SK-N-SH treated with all-trans-retinoic acid at 6 μM for 48 hours (cell line): ENCODE measurements at regions not wholly inside any gene's neighbourhood (a gene's known extent, or its start where the extent isn't known, plus 50 kb on each side); places are given as distances from the start of the nearest gene placed in this dataset.

ENCODE experiments used
- ATAC-seq: fragments of 200-7000 bp; cut with Tn5 transposase; 3 replicates; pipeline ENCODE4 v1.9.1; 2020; ENCODE audit warnings: mild to moderate bottlenecking, moderate library complexity
- ARNTL ChIP-seq: fragments of 450-650 bp; formaldehyde crosslinking; IDR thresholded peaks from 2 replicates; pipeline ENCODE4 v1.5.0; 2020; ENCODE audit warnings: low read depth, mild to moderate bottlenecking, moderate library complexity, borderline replicate concordance
- BACH2 ChIP-seq: fragments of 250-450 bp; sonication (Bioruptor Pico); IDR thresholded peaks from 2 replicates; pipeline ENCODE4 v1.9.0; 2021; ENCODE audit warnings: mild to moderate bottlenecking, borderline replicate concordance
- CSDC2 ChIP-seq: fragments of 250-450 bp; sonication (Bioruptor Pico); IDR thresholded peaks from 2 replicates; pipeline ENCODE4 v1.5.0; 2020; ENCODE audit warnings: mild to moderate bottlenecking, moderate library complexity
- ESRRG ChIP-seq: fragments of 250-450 bp; sonication (Bioruptor Pico); IDR thresholded peaks from 2 replicates; pipeline ENCODE4 v1.6.1; 2021; ENCODE audit warnings: mild to moderate bottlenecking
- GLIS3 ChIP-seq: fragments of 250-450 bp; sonication (Bioruptor Pico); IDR thresholded peaks from 2 replicates; pipeline ENCODE4 v1.5.0; 2020; ENCODE audit warnings: mild to moderate bottlenecking, moderate library complexity
- ISL1 ChIP-seq: fragments of 250-450 bp; sonication (Bioruptor Pico); IDR thresholded peaks from 2 replicates; pipeline ENCODE4 v2.1.2; 2022; ENCODE audit warnings: mild to moderate bottlenecking, moderate library complexity
- OSR1 ChIP-seq: fragments of 250-450 bp; sonication (Bioruptor Pico); IDR thresholded peaks from 2 replicates; pipeline ENCODE4 v1.8.0; 2022; ENCODE audit warnings: moderate library complexity, mild to moderate bottlenecking, inconsistent platforms
- PPARA ChIP-seq: fragments of 250-450 bp; sonication (Bioruptor Pico); IDR thresholded peaks from 2 replicates; pipeline ENCODE4 v1.5.0; 2020; ENCODE audit warnings: mild to moderate bottlenecking, borderline replicate concordance
- RARB ChIP-seq: fragments of 250-450 bp; sonication (Bioruptor Pico); IDR thresholded peaks from 2 replicates; pipeline ENCODE4 v1.8.0; 2021; ENCODE audit warnings: mild to moderate bottlenecking, moderate library complexity
- SNAI2 ChIP-seq: fragments of 250-450 bp; sonication (Bioruptor Pico); IDR thresholded peaks from 2 replicates; pipeline ENCODE4 v1.5.0; 2020; ENCODE audit warnings: mild to moderate bottlenecking, moderate library complexity
- TCF4 ChIP-seq: fragments of 250-450 bp; sonication (Bioruptor Pico); IDR thresholded peaks from 2 replicates; pipeline ENCODE4 v1.8.0; 2021; ENCODE audit warnings: mild to moderate bottlenecking, moderate library complexity, borderline replicate concordance
- TOX ChIP-seq: fragments of 250-450 bp; sonication (Bioruptor Pico); IDR thresholded peaks from 2 replicates; pipeline ENCODE4 v1.8.0; 2021; ENCODE audit warnings: mild to moderate bottlenecking, moderate library complexity, borderline replicate concordance
- ZC3H10 ChIP-seq: fragments of 250-450 bp; sonication (Bioruptor Pico); IDR thresholded peaks from 2 replicates; pipeline ENCODE4 v1.5.1; 2021; ENCODE audit warnings: mild to moderate bottlenecking, moderate library complexity
- ZFP30 ChIP-seq: fragments of 450-650 bp; formaldehyde crosslinking; IDR thresholded peaks from 2 replicates; pipeline ENCODE4 v1.5.0; 2022; ENCODE audit warnings: mild to moderate bottlenecking, moderate library complexity
- ZNF565 ChIP-seq: fragments of 450-650 bp; formaldehyde crosslinking; conservative IDR thresholded peaks from 2 replicates; pipeline ENCODE4 v1.5.0; 2020; ENCODE audit warnings: low read depth, mild to moderate bottlenecking, moderate library complexity
- ZNF70 ChIP-seq: fragments of 450-650 bp; formaldehyde crosslinking; IDR thresholded peaks from 2 replicates; pipeline ENCODE4 v1.5.0; 2020; ENCODE audit warnings: mild to moderate bottlenecking, moderate library complexity
- ZNF8 ChIP-seq: fragments of 450-650 bp; formaldehyde crosslinking; IDR thresholded peaks from 2 replicates; pipeline ENCODE4 v1.5.0; 2020; ENCODE audit warnings: mild to moderate bottlenecking, moderate library complexity
- TF ChIP-seq, protein P1 (sequence below): fragments of 250-450 bp; sonication (Bioruptor Pico); IDR thresholded peaks from 2 replicates; pipeline ENCODE4 v1.5.1; 2021; ENCODE audit warnings: mild to moderate bottlenecking, moderate library complexity
- TF ChIP-seq, protein P2 (sequence below): fragments of 250-450 bp; sonication (Bioruptor Pico); IDR thresholded peaks from 2 replicates; pipeline ENCODE4 v1.5.0; 2020; ENCODE audit warnings: mild to moderate bottlenecking, moderate library complexity
- TF ChIP-seq, protein P3 (sequence below): fragments of 250-450 bp; sonication (Bioruptor Pico); IDR thresholded peaks from 2 replicates; pipeline ENCODE4 v1.8.0; 2021; ENCODE audit warnings: low read depth, mild to moderate bottlenecking, moderate library complexity, borderline replicate concordance
- TF ChIP-seq, protein P4 (sequence below): fragments of 250-450 bp; sonication (Bioruptor Pico); IDR thresholded peaks from 2 replicates; pipeline ENCODE4 v1.5.1; 2020; ENCODE audit warnings: low read depth, mild to moderate bottlenecking, moderate library complexity
- TF ChIP-seq, protein P5 (sequence below): fragments of 250-450 bp; sonication (Bioruptor Pico); IDR thresholded peaks from 2 replicates; pipeline ENCODE4 v1.8.0; 2020; ENCODE audit warnings: mild to moderate bottlenecking, moderate library complexity, borderline replicate concordance

DNA sequence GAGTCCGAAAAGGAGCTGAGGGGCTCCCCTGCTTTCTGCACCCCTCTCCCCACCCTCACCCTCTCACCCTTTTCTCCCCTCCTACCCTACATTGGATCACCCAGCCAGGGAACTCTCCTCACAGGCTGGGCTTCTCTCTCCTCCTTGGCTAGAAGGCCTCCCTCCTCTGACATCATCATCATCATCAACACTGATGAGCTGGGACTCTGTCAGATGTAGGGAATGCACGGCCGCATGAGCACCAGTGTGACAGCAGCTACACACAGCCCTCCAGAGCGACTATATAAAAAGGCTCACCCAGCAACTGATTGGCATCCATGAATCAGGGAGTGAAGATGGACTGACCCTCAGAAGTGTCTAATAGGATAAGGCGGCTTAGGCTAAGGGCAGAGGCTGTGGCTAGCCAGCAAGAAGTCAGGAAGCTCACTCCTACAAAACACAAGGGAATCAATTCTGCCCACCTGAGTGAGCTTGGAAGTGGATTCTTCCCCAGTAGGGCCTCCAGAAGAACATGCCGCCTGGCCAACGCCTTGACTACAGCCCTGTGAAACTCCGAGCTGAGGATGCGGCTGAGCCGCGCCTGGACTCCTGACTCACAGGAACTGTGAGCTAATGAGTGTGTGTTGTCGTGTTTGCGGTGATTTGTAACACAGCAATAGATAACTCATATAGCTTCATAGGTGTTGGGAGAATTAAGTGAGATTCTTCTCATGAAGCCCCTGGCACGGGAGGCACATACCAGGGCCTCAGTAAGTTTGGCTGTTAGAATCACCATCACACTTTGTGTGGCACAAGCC is 147.6 kb downstream of the FAM43A start:
- no peak for ATAC-seq
- TF ChIP-seq ESRRG (CRISPR knock-in tag) (no peak), ZNF70 (CRISPR knock-in tag) (no peak), GLIS3 (CRISPR knock-in tag) (no peak), RARB (CRISPR knock-in tag) (no peak), TOX (CRISPR knock-in tag) (no peak), PPARA (CRISPR knock-in tag) (no peak), ARNTL (CRISPR knock-in tag) (no peak), CSDC2 (CRISPR knock-in tag) (no peak), BACH2 (CRISPR knock-in tag) (no peak)
- TF ChIP-seq, protein P1, sequence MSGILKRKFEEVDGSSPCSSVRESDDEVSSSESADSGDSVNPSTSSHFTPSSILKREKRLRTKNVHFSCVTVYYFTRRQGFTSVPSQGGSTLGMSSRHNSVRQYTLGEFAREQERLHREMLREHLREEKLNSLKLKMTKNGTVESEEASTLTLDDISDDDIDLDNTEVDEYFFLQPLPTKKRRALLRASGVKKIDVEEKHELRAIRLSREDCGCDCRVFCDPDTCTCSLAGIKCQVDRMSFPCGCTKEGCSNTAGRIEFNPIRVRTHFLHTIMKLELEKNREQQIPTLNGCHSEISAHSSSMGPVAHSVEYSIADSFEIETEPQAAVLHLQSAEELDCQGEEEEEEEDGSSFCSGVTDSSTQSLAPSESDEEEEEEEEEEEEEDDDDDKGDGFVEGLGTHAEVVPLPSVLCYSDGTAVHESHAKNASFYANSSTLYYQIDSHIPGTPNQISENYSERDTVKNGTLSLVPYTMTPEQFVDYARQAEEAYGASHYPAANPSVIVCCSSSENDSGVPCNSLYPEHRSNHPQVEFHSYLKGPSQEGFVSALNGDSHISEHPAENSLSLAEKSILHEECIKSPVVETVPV, result no peak
- TF ChIP-seq, protein P2, sequence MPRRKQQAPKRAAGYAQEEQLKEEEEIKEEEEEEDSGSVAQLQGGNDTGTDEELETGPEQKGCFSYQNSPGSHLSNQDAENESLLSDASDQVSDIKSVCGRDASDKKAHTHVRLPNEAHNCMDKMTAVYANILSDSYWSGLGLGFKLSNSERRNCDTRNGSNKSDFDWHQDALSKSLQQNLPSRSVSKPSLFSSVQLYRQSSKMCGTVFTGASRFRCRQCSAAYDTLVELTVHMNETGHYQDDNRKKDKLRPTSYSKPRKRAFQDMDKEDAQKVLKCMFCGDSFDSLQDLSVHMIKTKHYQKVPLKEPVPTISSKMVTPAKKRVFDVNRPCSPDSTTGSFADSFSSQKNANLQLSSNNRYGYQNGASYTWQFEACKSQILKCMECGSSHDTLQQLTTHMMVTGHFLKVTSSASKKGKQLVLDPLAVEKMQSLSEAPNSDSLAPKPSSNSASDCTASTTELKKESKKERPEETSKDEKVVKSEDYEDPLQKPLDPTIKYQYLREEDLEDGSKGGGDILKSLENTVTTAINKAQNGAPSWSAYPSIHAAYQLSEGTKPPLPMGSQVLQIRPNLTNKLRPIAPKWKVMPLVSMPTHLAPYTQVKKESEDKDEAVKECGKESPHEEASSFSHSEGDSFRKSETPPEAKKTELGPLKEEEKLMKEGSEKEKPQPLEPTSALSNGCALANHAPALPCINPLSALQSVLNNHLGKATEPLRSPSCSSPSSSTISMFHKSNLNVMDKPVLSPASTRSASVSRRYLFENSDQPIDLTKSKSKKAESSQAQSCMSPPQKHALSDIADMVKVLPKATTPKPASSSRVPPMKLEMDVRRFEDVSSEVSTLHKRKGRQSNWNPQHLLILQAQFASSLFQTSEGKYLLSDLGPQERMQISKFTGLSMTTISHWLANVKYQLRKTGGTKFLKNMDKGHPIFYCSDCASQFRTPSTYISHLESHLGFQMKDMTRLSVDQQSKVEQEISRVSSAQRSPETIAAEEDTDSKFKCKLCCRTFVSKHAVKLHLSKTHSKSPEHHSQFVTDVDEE (CRISPR knock-in tag), result no peak
- TF ChIP-seq, protein P3, sequence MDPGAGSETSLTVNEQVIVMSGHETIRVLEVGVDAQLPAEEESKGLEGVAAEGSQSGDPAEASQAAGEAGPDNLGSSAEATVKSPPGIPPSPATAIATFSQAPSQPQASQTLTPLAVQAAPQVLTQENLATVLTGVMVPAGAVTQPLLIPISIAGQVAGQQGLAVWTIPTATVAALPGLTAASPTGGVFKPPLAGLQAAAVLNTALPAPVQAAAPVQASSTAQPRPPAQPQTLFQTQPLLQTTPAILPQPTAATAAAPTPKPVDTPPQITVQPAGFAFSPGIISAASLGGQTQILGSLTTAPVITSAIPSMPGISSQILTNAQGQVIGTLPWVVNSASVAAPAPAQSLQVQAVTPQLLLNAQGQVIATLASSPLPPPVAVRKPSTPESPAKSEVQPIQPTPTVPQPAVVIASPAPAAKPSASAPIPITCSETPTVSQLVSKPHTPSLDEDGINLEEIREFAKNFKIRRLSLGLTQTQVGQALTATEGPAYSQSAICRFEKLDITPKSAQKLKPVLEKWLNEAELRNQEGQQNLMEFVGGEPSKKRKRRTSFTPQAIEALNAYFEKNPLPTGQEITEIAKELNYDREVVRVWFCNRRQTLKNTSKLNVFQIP (CRISPR knock-in tag), result no peak

DNA sequence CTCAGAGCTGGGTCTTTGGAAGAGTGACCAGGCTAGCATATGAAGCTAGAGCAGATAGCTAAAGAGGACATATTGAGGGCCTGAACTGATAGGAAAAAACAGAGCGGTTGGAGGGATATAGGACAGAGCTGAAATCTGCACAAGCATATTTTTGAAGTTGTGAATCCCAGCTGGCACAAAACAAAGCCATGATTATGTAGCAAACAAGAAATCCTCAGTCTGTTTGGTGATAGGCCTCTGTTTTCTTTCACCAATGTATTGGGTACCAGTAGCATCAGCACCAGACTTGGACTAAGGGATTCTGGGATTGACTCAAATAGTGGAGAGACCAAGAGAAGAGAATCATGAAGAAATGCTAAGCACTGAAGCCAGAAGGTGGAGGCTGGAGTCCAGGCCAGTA is 151.0 kb downstream of the FAM43A start:
- TF ChIP-seq RARB (CRISPR knock-in tag), result no peak
- TF ChIP-seq ZFP30 (CRISPR knock-in tag), result no peak
- TF ChIP-seq, protein P4, sequence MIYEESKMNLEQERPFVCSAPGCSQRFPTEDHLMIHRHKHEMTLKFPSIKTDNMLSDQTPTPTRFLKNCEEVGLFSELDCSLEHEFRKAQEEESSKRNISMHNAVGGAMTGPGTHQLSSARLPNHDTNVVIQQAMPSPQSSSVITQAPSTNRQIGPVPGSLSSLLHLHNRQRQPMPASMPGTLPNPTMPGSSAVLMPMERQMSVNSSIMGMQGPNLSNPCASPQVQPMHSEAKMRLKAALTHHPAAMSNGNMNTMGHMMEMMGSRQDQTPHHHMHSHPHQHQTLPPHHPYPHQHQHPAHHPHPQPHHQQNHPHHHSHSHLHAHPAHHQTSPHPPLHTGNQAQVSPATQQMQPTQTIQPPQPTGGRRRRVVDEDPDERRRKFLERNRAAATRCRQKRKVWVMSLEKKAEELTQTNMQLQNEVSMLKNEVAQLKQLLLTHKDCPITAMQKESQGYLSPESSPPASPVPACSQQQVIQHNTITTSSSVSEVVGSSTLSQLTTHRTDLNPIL (CRISPR knock-in tag), result no peak
- TF ChIP-seq ISL1 (CRISPR knock-in tag), result no peak
- ATAC-seq, result no peak

DNA sequence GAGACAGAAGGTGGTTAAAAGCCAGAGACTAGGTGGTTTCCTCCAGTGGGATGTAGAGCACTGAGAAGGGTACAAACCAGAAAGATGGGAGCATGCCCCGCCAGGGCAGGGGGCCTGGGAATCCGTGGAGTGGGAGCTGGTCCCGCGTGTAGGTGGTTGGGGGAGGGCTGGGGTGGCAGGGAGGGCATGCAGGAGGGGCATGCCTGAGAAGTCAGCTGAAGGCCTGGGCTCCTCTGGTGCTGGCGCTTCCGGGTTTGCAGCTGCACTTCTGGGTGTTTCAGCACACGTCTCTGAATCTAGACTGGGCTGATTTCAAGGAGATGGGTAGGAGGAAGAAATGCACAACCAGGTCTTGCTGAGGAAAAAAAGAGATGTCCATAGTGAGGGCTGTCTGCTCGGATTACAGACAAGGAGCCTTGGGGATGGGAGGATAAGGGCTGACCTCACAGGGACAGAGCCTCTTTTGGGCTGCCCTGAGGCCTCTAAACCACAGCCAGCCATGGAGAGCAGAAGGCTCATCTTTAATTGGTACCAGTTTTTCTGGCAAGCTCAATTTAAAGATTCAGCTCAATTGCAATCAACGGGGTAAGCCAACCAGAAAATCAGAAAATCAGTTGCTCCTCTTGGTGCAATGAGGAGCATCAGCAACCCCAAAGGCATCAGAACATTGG is 151.9 kb downstream of the FAM43A start:
- ATAC-seq, result no peak
- TF ChIP-seq TCF4 (CRISPR knock-in tag) (no peak), BACH2 (CRISPR knock-in tag) (no peak), SNAI2 (no peak), ZNF8 (CRISPR knock-in tag) (no peak), RARB (CRISPR knock-in tag) (no peak), GLIS3 (CRISPR knock-in tag) (no peak), ESRRG (CRISPR knock-in tag) (no peak), ZFP30 (CRISPR knock-in tag) (no peak), ZNF70 (CRISPR knock-in tag) (no peak), TOX (CRISPR knock-in tag) (no peak), ZNF565 (CRISPR knock-in tag) (no peak), CSDC2 (CRISPR knock-in tag) (no peak), OSR1 (no peak), ISL1 (CRISPR knock-in tag) (no peak), ZC3H10 (CRISPR knock-in tag) (no peak)
- TF ChIP-seq, protein P5, sequence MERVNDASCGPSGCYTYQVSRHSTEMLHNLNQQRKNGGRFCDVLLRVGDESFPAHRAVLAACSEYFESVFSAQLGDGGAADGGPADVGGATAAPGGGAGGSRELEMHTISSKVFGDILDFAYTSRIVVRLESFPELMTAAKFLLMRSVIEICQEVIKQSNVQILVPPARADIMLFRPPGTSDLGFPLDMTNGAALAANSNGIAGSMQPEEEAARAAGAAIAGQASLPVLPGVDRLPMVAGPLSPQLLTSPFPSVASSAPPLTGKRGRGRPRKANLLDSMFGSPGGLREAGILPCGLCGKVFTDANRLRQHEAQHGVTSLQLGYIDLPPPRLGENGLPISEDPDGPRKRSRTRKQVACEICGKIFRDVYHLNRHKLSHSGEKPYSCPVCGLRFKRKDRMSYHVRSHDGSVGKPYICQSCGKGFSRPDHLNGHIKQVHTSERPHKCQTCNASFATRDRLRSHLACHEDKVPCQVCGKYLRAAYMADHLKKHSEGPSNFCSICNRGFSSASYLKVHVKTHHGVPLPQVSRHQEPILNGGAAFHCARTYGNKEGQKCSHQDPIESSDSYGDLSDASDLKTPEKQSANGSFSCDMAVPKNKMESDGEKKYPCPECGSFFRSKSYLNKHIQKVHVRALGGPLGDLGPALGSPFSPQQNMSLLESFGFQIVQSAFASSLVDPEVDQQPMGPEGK (CRISPR knock-in tag), result no peak
- TF ChIP-seq, protein P2 (CRISPR knock-in tag), result no peak
- TF ChIP-seq, protein P3 (CRISPR knock-in tag), result no peak
